Pons (tissue), 1 donor: ENCODE measurements at regions not wholly inside any gene's neighbourhood (a gene's known extent, or its start where the extent isn't known, plus 50 kb on each side); places are given as distances from the start of the nearest gene placed in this dataset.
"Not testable (repeated sequence)": the region's sequence is repeated elsewhere in the genome, so short reads cannot be mapped to it uniquely, and the experiment has no call there.

Experiments used
- DNase-seq: peaks from one replicate; pipeline ENCODE4 v3.0.0-alpha.2; 2016; ENCODE audit warnings: low spot score

DNA sequence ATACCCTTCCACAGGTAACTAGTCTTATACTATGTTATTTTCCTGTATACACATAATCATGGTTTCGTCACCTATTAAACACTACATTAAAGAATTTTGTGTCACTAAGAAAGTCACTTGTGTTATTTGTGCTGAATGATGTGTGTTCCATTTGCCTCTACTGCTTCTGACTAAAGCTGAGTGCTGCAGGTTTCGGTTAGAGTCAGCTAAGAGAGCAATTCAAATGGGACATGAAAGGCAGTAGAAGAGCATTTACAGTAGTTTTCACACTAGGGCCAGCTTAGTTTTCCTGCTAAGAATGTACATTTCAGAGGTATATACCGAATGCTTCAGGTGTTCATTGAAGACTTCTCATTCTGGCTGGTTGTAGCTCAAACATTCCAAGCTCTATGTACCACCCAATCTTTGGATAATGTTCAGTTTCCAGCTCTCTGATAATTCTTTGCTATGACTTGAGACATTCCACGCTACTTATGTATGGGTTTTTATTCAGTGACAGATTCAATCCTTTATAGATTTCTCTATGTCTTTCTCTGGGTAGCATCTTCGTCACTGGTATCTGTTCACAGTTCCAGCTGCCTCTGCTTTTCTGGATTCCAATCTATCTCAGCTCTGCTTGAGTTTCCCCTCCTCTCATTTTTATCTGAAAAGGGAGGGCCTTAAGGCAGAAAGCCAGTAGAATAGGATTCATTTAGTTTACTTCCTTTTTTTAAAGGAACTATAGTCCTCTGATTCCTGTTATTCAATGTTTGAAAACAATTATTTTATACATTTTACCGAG is 164.4 kb downstream of the CXXC4 start:
- no peak for DNase-seq

DNA sequence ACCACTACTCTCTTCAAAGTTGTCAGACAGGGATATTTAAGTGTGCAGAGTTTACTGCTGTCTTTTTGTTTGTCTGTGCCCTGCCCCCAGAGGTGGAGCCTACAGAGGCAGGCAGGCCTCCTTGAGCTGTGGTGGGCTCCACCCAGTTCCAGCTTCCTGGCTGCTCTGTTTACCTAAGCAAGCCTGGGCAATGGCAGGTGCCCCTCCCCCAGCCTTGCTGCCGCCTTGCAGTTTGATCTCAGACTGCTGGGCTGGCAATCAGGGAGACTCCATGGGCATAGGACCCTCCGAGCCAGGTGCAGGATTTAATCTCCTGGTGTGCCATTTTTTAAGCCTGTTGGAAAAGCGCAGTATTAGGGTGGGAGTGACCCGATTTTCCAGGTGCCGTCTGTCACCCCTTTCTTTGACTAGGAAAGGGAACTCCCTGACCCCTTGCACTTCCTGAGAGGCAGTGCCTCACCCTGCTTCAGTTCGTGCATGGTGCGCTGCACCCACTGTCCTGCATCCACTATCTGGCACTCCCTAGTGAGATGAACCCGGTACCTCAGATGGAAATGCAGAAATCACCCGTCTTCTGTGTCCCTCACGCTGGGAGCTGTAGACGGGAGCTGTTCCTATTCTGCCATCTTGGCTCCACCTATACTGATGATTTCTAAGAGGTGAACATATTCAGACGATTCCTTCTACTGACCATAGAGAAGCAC is 167.6 kb downstream of the CXXC4 start:
- DNase-seq = not testable (repeated sequence)

DNA sequence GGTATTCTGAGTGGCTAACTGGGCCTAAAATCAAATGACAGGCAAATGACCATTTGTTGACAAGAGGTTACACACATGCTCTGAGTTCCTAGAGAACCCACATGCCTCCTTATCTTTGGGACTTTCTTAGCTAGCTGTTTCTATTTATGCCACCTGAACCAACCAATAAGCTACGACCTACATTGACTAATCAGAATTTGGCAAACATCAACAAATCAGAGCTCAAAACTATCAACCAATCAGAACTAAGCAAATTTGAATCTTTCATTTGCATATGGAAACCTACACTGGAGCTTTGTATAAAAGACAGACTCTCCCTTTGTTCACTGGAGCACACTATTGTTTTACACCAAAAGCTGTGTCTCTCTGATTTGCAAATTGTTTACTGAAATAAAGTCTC is 192.0 kb downstream of the CXXC4 start:
- DNase-seq = peak; percentile 89

DNA sequence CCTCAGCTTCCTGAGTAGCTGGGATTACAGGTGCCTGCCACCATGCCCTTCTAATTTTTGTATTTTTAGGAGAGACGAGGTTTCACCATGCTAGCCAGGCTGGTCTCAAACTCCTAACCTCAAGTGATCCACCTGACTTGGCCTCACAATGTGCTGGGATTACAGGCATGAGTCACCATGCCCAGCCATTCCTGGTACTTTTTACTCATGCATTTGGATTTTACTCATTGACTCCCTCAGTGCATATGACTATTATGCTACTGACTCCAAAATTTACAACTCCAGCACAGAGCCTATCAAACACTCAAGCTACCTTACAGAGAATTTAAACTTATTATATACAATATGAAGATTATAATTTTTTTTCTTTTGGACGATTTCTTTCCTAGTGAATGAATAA is 199.9 kb downstream of the CXXC4 start:
- no peak for DNase-seq

DNA sequence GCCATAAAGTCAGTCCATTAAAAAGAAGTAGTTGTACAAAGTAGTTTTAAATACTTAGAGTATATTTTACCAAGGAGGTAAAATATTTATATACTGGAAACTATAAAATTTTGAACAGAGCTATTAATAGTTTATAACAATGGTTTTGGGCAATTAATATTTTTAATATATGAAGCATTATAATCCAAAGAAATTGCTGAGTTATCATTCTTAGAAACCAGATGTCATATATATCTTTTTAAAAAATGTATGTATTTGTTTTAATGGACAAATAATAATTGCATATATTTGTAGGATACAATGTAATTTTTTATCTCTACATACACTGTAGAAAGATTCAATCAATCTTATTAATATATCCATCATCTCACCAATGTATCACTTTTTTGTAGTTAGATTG is 207.8 kb downstream of the CXXC4 start:
- no peak for DNase-seq

DNA sequence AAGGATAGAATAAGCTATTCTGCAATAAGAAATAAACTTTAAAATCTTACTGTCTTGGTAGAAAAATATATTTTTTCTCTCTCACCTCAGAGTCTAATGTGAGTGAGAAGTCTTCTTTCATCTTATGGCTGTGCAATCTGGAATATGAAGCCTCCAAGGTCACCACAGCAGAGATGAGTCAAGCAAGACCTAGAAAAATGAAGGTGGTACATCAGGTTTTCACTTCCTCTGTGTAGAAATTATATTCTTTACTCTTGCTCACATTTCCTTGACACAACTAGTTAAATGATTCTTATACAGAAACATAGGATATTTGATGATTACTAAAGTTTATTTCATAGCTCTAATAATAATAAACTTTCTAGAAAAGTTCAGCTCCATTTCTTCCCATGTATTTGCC is 211.4 kb downstream of the CXXC4 start:
- no peak for DNase-seq

DNA sequence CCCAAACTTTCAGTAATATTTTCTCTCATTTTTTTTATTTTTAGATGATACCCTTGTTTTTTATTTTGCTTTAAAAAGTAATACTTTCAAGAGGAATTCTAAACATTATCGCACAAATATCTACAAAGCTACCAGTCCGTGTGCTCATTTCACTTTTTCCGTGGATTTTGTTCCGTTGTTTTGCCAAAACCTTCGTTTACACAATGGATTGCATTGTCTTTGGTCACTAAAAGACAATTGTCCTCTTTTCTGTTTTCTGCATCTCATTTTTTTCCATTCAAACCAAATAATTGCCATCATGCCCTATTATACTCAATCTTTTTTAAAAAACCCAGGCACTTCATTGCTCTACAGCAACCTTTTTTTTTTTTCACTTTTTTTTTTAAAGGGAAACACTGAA is 214.9 kb downstream of the CXXC4 start:
- DNase-seq = peak; percentile 91

DNA sequence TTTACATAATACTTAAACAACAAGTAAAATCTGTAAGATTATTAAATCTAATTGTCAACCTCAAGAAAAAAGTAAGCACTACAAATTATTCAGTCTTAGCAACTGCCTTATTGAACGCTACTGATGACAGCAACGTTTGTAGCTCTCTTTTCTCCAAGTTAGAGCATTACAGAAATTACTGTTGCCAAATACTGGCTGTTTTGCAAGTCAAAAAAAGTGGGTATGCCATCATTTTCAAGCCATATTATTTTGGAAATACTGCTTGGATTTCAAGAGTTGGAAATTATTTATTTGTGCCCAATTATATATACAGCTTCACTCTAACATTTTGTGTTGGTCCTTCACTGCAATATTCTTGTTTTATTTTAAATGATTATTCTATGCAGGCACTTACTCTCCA is 221.7 kb downstream of the CXXC4 start:
- DNase-seq = peak; percentile 28

DNA sequence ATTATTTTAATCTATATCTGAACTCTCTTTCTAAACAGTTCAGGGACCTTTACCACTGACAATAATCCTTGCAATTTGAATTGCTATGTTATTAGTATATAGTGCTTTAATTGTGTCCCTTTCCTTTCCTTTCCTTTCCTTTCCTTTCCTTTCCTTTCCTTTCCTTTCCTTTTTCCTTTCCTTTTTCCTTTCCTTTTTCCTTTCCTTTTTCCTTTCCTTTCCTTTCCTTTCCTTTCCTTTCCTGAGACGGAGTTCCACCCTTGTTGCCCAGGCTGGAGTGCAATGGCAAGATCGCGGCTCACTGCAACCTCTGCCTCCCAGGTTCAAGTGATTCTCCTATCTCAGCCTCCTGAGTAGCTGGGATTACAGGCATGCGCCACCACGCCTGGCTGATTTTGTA is 225.1 kb downstream of the CXXC4 start:
- not testable (repeated sequence) for DNase-seq

DNA sequence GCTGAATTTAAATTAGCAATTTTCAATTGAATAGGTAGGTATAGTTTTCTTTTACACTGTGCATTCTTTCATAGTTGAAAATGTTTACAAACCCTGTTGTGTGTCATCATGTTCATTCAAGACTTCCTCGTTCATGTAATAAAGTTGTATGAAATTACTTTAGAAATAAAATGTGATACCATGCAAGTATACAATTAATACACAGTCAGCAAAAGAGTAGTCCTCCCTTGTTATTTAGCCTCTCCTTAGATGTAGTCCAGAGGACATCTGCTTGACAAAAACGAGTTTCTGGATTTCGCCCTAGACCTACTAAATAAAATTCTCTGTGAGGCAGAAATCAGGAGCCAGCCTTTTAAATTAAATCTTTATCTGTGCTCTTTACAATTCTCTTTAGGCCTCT is 231.6 kb downstream of the CXXC4 start:
- no peak for DNase-seq

DNA sequence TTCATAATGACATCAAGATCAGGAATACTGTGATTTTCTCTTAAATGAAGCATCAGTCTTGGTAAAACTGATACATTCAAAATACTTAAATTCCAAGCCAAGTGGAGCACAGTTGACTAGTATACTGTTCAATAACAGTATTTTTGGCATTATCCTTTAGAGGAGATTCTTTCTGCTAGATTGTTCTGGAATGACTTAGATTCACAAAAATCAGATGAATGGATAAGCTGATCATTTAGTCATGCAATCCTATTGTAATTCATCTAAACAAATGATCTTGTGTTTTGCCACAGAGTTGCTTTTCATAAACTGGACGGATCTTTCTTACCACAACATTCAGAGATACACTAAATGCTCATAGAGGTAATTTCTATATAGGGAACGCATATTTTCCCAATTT is 232.0 kb downstream of the CXXC4 start:
- peak; percentile 35 for DNase-seq

DNA sequence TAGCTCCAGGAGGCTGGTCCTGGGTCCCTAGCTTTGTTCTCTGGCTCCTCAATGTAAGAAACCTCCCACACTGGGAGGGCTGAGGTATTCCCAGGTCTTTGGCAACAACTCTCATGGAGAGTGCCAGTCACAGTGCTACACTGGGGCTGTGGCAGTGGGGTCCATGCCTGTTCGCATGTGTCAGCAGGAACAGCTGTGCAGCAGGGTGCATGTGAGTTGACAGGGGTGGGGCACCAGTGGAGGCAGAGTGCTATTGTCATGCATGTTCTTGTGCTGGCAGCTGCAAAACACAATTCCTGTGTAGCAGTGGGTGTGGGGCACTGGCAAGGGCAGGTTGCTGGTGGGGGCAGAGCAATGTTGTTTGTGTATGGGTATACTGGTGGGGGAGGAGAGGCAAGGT is 246.0 kb downstream of the CXXC4 start:
- DNase-seq = no peak

DNA sequence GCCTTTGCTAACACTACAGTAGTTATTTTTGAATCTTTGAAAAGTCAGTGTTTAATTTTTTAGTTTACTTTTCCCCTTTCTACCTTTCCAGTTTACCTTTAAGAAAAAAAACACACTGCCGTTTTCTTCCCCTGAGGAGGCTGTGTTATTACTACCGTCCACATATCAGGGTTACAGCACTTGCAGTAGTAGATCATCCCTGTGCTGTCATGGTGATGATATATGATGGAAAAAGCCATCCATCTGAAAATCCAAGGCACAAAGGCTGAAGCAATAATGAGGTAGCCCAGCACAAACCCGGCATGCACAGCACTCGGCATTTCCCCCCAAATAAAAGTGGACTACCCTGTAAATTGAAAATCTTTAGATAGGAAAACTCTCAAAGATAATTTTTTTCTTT is 258.7 kb downstream of the CXXC4 start:
- no peak for DNase-seq

DNA sequence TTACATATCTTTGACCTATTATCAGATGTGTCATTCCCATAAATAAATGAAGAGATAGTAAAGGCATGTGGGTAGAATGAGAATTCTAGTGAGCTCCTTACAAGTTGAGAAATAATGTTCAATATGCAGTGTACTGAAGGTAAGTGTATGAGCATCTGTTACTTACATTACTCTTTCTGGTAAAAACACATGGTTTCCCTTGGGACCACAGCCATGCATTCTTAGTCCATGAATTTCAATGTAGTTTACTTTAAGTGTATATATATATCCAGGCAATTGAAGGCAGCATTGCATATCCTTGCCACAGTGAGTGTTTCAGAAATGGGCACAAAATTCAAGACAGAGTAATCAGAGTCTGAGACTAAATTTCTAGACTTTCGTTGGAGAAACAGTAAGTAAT is 277.2 kb downstream of the CXXC4 start:
- no peak for DNase-seq

DNA sequence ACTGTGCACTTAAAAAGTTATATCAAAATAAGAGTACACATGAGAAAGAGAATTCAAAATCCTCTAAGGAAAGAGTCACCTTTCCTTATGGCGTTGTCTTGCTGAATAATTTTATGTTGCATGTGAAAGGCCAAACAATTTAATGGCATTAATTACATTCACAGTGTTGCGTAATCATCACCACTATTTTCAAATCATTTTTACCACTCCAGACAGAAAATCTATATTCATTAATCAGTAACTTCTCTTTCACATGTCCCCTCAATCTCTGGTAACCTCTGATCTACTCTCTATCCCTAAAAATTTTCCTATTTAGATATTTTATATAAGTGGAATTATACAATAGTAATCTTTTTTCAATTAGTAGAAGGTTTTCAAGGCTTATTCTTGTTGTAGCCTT is 283.0 kb downstream of the CXXC4 start:
- no peak for DNase-seq

DNA sequence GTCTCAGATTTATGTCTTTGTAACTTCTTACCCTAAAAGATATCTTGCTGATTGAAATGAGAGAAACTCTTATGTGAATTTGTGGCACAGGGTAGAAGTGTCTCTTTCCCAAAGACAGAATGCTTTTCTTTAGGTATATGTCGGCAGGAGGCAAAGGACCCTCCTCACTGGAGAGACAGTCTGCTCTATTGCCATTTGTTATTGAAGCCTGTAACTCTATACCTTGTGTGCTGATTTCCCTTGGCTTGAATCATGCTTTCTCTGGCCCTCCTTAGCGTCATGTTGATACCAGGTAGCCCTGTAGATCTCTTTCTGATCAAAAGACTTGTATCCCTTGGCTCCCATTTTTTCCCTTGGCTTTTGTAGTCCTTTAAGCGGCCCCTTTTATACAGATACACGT is 284.3 kb downstream of the CXXC4 start:
- DNase-seq = no peak

DNA sequence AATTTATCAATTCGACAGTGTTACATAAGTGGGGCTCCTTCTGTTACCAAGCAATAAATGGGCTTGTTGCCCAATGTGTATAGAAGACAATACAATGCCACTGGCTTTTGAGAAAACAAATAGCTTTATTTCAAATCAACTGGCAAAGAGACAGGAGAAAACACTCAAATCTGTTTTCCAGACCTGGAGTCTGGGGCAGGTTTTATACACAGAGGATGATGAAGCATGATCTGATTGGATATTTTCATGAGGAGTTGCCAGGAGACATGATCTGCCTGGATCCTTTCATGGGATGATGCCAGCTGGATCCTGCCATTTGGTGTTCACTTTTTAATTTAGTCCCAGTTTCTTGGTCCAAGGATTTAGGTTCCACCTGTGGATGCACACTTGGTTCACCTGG is 287.9 kb downstream of the CXXC4 start:
- DNase-seq = no peak

DNA sequence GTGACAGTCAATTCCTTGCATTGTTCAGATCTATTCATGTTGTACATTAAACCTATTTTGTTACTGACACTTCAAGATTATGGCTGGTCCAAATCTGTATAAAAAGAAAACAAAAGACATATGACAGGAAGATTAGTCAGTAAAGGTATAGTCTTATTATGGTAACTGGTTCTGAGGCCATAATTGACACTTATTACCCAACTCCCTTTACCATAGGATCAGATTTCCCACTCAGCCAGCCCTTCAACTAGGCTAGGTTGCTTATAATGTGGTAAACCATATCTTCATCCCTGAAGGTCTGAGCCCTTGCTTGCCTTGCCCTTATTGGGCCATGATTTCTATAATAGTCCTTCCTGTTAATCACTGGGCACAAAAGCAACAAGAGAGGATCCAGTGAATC is 289.6 kb downstream of the CXXC4 start:
- no peak for DNase-seq

DNA sequence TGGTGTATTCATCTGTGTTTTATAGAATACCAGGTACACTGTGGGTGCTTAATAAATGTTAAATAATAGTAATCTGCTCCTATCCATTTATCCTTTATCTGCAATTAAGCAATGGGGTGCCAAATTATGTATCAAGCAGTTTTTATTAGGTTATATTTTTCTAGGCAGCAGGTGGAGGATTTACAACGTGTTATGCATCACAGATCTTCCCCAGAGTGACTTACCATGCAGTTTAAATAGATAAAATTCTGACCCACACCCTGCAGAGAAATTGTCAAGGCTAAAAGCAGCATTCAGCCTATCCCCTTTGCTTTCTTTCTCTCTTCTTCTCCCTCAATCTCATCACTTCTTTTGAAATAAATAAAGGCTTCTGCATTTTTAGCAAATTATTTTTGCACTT is 306.4 kb downstream of the CXXC4 start:
- DNase-seq = no peak

DNA sequence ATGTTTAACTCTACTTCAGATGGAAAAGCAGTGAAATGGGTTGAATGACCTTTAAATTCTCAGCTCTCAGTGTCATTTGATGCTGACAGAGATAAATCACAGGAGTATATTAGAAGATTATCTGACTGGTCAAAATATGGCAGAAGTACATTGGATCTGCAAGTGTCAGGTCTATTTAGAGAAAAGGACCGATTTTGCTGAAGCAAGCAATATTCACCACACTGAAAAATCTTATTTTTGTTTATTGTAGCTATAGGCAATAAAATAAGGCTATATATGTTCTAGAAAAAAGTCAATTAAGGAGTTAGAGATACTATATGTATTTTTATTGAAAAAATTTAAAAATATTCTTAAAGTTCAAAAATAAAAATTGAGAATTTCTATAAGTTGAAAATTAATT is 325.3 kb downstream of the CXXC4 start:
- DNase-seq = no peak

DNA sequence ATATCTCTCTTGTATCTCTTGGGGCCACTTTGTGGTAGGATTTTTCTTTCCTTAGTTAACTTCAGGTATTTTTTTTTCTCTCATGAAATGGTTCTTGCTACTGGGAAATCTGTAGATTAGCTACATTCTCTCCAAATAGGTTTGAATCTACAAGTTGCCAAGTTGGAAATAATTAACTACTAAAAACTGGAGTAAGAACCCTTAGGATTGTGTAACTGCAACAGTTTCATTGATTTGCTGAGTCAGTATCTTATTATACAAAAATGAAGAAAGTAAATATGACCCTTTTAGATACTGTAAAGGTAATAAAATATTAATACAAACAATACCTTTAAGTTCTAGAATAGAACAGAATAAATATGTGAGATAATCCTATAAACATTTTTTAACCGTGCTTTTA is 327.9 kb downstream of the CXXC4 start:
- no peak for DNase-seq

DNA sequence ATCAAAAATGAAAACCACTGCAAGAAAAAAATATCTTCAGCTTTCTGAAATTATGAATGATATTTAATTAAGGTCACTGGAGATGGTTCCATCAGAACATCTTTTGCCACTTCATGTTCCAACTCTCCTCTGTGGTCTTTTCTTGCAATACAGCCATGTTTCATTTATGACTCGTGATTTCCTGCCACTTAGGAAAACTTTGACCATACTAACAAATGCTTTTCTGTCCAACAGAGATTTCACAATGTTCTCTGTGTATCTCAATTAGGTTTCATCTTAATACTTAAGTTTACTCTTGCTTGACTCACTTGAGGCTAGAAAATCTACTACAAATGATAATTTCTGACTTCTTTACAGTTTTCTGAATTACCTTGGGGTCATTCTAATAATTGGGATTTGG is 330.9 kb downstream of the CXXC4 start:
- no peak for DNase-seq

DNA sequence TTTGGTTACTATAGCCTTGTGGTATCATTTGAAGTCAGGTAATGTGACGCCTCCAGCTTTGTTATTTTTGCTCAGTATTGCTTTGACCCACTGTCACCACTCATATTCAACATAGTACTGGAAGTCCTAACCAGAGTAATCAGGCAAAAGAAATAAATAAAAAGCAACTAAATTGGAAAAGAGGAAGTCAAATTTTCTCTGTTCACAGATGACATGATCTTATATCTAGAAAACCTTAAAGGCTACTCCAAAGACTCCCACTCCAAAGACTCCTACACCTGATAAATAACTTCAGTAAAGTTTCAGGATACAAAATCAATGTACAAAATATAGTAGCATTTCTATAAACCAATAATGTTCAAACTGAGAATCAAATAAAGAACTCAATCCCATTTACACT is 348.6 kb downstream of the CXXC4 start:
- no peak for DNase-seq

DNA sequence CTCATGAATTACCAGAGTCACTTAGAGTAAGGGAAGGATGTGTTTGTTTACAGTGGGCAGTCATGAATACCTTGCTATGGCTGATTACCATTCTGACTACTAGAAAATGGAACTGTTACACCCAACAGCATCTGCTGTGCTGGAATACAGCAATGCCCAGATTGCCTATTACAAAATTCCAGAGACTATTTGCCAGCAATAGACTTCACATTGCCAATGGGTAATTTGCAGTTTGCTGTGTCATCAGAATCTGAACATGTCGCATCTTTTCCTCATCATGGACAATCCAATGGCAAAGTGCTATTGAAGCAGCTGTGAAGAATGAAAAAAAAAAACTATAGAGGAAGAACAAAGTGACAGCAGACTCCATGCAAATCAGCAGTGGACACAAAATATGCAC is 356.6 kb downstream of the CXXC4 start:
- no peak for DNase-seq
